ENCODE measurements at regions not wholly inside any gene's neighbourhood (a gene's known extent, or its start where the extent isn't known, plus 50 kb on each side); places are given as distances from the start of the nearest gene placed in this dataset.
A peak's percentile ranks its signal among the peaks of the same experiment; 100 is the strongest.

- H3K9me3 Mint-ChIP-seq: peaks cover 0 to 2% (median 0%) of the 10 kb centered on the region in 7 donors
Observed at GRCh38 chr3:69462022-69462825, 76.3 kb upstream of the FRMD4B start.

DNA sequence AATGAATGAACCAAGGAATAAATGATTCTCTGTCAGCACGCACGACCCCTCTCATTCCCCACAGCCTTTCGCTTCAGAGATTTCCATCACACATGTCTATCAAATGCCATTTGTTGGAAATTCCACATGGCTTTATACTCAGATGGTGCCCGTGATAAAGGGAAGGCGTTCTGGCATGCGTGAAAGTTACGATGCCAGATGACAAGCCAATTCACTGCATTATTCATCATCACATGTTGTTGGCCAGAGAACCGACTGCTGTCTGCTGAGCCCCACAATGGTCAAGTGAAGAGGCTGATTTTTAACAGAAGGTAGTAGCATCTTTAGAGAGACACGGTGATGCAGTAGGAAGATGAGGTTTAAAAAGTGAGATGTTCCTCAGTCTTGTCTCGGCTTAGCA lies 74.1 kb upstream of the FRMD4B start:
- Histone ChIP-seq H3K4me1 (ENCODE audit: control insufficient read depth in 1 of 2, insufficient read depth in 2 of 2, low read length in 2 of 2) (peaks cover 19 to 21% of the 10 kb centered on the region in 2 donors), H3K4me2 (replicated peaks; ENCODE audit: extremely low read depth, low read length, poor library complexity, severe bottlenecking) (no peak overlapping the region), H3K9ac (ENCODE audit: insufficient read depth, low read length, poor library complexity, severe bottlenecking) (no peak overlapping the region), H3K4me3 (replicated peaks in 1 of 3; ENCODE audit: low read depth in 2 of 3, low read length in 3 of 3) (no peak overlapping the region), H3K36me3 (replicated peaks in 1 of 2; ENCODE audit: control insufficient read depth in 1 of 2, insufficient read depth in 2 of 2, low read length in 2 of 2) (no peaks in the 10 kb centered on the region), H4K20me1 (ENCODE audit: insufficient read depth, low read length) (no peaks in the 10 kb centered on the region), H3K9me3 (replicated peaks in 1 of 2; ENCODE audit: control insufficient read depth in 1 of 2, insufficient read depth in 1 of 2, low read length in 2 of 2) (peaks cover 0 to 4% of the 10 kb centered on the region in 2 donors), H3K27me3 (ENCODE audit: control insufficient read depth in 2 of 2, insufficient read depth in 2 of 2, low read length in 2 of 2) (no peaks in the 10 kb centered on the region), H3K79me2 (ENCODE audit: insufficient read depth, low read length) (no peaks in the 10 kb centered on the region), H3K27ac (ENCODE audit: low read depth in 1 of 2, low read length in 2 of 2) (no peak overlapping the region), H2AFZ (ENCODE audit: insufficient read depth, low read depth, low read length, poor library complexity, severe bottlenecking) (no peak overlapping the region)
- WGBS (ENCODE audit: insufficient coverage): 90% methylated on average over 5 of the region's 10 CpGs
- no peaks in the 10 kb centered on the region for H3K27me3 Mint-ChIP-seq (ENCODE audit: low read depth in 3 of 3)
- no peaks in the 10 kb centered on the region for H3K36me3 Mint-ChIP-seq
- intact Hi-C loops (cut with micrococcal nuclease): no loop called here
- H3K4me3 Mint-ChIP-seq: no peak overlapping the region
- peak overlapping the region in 1 of 7 donors; percentile 57 for H3K27ac Mint-ChIP-seq
- no peak for TF ChIP-seq CTCF (IDR thresholded peaks at IDR 0.05)
- no peak for DNase-seq
- H3K9me3 Mint-ChIP-seq: peaks cover 0 to 4% (median 2%) of the 10 kb centered on the region in 7 donors
- peaks cover 32% of the 10 kb centered on the region for H3K4me1 Mint-ChIP-seq

More at GRCh38 chr3:69462022-69462825, 76.3 kb upstream of the FRMD4B start:
- H3K4me2 ChIP-seq (replicated peaks; ENCODE audit: extremely low read depth, low read length, poor library complexity, severe bottlenecking): no peak overlapping the region
- H3K4me1 ChIP-seq (ENCODE audit: control insufficient read depth in 1 of 2, insufficient read depth in 2 of 2, low read length in 2 of 2): peaks cover 19 to 21% of the 10 kb centered on the region in 2 donors
- H3K36me3 ChIP-seq (replicated peaks in 1 of 2; ENCODE audit: control insufficient read depth in 1 of 2, insufficient read depth in 2 of 2, low read length in 2 of 2): no peaks in the 10 kb centered on the region
- TF ChIP-seq CTCF (IDR thresholded peaks at IDR 0.05): no peak
- peaks cover 2 to 5% of the 10 kb centered on the region in 2 donors for H3K36me3 Mint-ChIP-seq
- no peak overlapping the region for H3K9ac ChIP-seq (ENCODE audit: insufficient read depth, low read length, poor library complexity, severe bottlenecking)
- H3K27me3 ChIP-seq (ENCODE audit: control insufficient read depth in 2 of 2, insufficient read depth in 2 of 2, low read length in 2 of 2): no peaks in the 10 kb centered on the region
- peak overlapping the region in 1 of 2 donors; percentile 34 for H3K27ac ChIP-seq (ENCODE audit: low read depth in 1 of 2, low read length in 2 of 2)
- H3K4me3 ChIP-seq (replicated peaks in 1 of 3; ENCODE audit: low read depth in 2 of 3, low read length in 3 of 3): no peak overlapping the region
- peaks cover 32% of the 10 kb centered on the region for H3K4me1 Mint-ChIP-seq
- no peaks in the 10 kb centered on the region for H3K9me3 ChIP-seq (replicated peaks in 1 of 2; ENCODE audit: control insufficient read depth in 1 of 2, insufficient read depth in 1 of 2, low read length in 2 of 2)
- intact Hi-C loops (cut with micrococcal nuclease): no loop called here
- no peak overlapping the region for H3K4me3 Mint-ChIP-seq
- peak overlapping the region in 4 of 7 donors; percentile 9 to 75 (median 26) for H3K27ac Mint-ChIP-seq
- H3K79me2 ChIP-seq (ENCODE audit: insufficient read depth, low read length): no peaks in the 10 kb centered on the region
- H3K27me3 Mint-ChIP-seq (ENCODE audit: low read depth in 3 of 3): no peaks in the 10 kb centered on the region
- H2AFZ ChIP-seq (ENCODE audit: insufficient read depth, low read depth, low read length, poor library complexity, severe bottlenecking): no peak overlapping the region
- H4K20me1 ChIP-seq (ENCODE audit: insufficient read depth, low read length): no peaks in the 10 kb centered on the region
- no peak for DNase-seq
- 91% methylated on average over 6 of the region's 6 CpGs for WGBS (ENCODE audit: insufficient coverage)

All from CD14-positive monocyte (primary cell).